HepG2 (cell line): ENCODE measurements at regions not wholly inside any gene's neighbourhood (a gene's known extent, or its start where the extent isn't known, plus 50 kb on each side); places are given as distances from the start of the nearest gene placed in this dataset.

ENCODE experiments used
- ATAC-seq: fragments of 200-7000 bp; cut with Tn5 transposase; 3 replicates; pipeline ENCODE4 v1.9.1; 2020; ENCODE audit warnings: mild to moderate bottlenecking, moderate library complexity
- BruUV-seq: library from RNA; stranded (reverse); fragments of 400-500 nt; replicated peaks from 2 replicates; lab custom pipeline; 2021; lab: Mats Ljungman, UMichigan
- CTCF ChIA-PET: fragments of 300-600 bp; formaldehyde crosslinking; extraction: SDS; loops from one replicate; lab custom pipeline; 2021; ENCODE audit warnings: low total read pairs, inconsistent platforms, low intra/inter-chr PET ratio; lab: Yijun Ruan, JAX
- POLR2A ChIA-PET: fragments of 350-600 bp; sonication (Branson Sonifier 250); formaldehyde crosslinking; loops from one replicate; lab custom pipeline; 2020; ENCODE audit warnings: antibody characterized with exemption, inconsistent platforms; lab: Yijun Ruan, JAX
- DNase-seq: peaks from one replicate; pipeline ENCODE4 v3.0.0-alpha.2; 2015; ENCODE audit warnings: low spot score
- FAIRE-seq: peaks from 3 replicates; lab custom pipeline; 2011; peaks lifted over from hg19 to GRCh38; lab: Jason Lieb, UNC
- H2AFZ ChIP-seq: one replicate; pipeline ENCODE4 v1.6.1; 2011; ENCODE audit warnings: low read length, inconsistent platforms
- H3K27ac ChIP-seq: fragments of 300-600 bp; 3 replicates; pipeline ENCODE4 v1.8.0; 2011; ENCODE audit warnings: mixed run types, mild to moderate bottlenecking, mixed read lengths, low read length, inconsistent platforms; ENCODE audit not compliant: insufficient read depth; ENCODE audit errors: extremely low read length
- H3K27me3 ChIP-seq, 2 experiments: fragments of 200-600 bp in 1 of 2; 2 replicates in 1 of 2; 3 replicates in 1 of 2; pipeline versions ENCODE4 v1.6.0 to v1.8.0; 2011; ENCODE audit warnings: low read length in 2 of 2, mild to moderate bottlenecking in 2 of 2, moderate library complexity in 2 of 2, inconsistent platforms in 1 of 2; ENCODE audit not compliant: insufficient read depth in 2 of 2, control insufficient read depth in 1 of 2
- H3K36me3 ChIP-seq, 2 experiments: fragments of 200-600 bp in 1 of 2; replicated peaks in 1 of 2; 2 replicates in 1 of 2; 3 replicates in 1 of 2; pipeline versions ENCODE4 v1.5.1 to v1.8.0; 2011; ENCODE audit warnings: low read length in 2 of 2, inconsistent platforms in 1 of 2; ENCODE audit not compliant: insufficient read depth in 2 of 2, control insufficient read depth in 1 of 2
- H3K4me1 ChIP-seq: 2 replicates; pipeline ENCODE4 v1.5.1; 2012; ENCODE audit warnings: low read length, inconsistent platforms; ENCODE audit not compliant: insufficient read depth
- H3K4me2 ChIP-seq: 2 replicates; pipeline ENCODE4 v1.6.0; 2011; ENCODE audit warnings: low read depth, low read length, inconsistent platforms
- H3K4me3 ChIP-seq, 3 experiments: fragments of 200-600 bp in 1 of 3; sonication (generic), shearing (Covaris generic) in 1 of 3; replicated peaks in 1 of 3; 2 replicates each; pipeline ENCODE4 v1.5.1; 2011 to 2016; ENCODE audit warnings: low read length in 3 of 3, inconsistent platforms in 2 of 3, low read depth in 2 of 3, mild to moderate bottlenecking in 2 of 3, control low read depth in 1 of 3, mixed read lengths in 1 of 3; ENCODE audit not compliant: insufficient read depth in 1 of 3
- H3K79me2 ChIP-seq: one replicate; pipeline ENCODE4 v1.6.1; 2011; ENCODE audit warnings: low read length, inconsistent platforms; ENCODE audit not compliant: insufficient read depth
- H3K9ac ChIP-seq: 2 replicates; pipeline ENCODE4 v1.6.0; 2011; ENCODE audit warnings: mild to moderate bottlenecking, low read depth, low read length, inconsistent platforms; ENCODE audit not compliant: insufficient read depth
- H3K9me3 ChIP-seq: 2 replicates; pipeline ENCODE4 v1.5.1; 2012; ENCODE audit warnings: mild to moderate bottlenecking, low read length
- H4K20me1 ChIP-seq: 2 replicates; pipeline ENCODE4 v1.6.0; 2011; ENCODE audit warnings: inconsistent platforms, mild to moderate bottlenecking, low read length, moderate library complexity; ENCODE audit not compliant: insufficient read depth
- DNMT1 ChIP-seq: sonication (generic); formaldehyde crosslinking; IDR thresholded peaks from 2 replicates; pipeline ENCODE4 v1.5.1; 2020; ENCODE audit warnings: mild to moderate bottlenecking, missing genetic modification reagents
- HHEX ChIP-seq: IDR thresholded peaks from 2 replicates; pipeline ENCODE4 v1.6.1; 2016; ENCODE audit warnings: control low read depth
- SYNCRIP ChIP-seq: fragments of 200-400 bp; formaldehyde crosslinking; IDR thresholded peaks from 2 replicates; pipeline ENCODE4 v1.6.1; 2018; ENCODE audit warnings: mild to moderate bottlenecking, low read depth, low read length; ENCODE audit not compliant: insufficient read depth
- TOPORS ChIP-seq: sonication (generic); formaldehyde crosslinking; IDR thresholded peaks from 2 replicates; pipeline ENCODE4 v1.8.0; 2023; ENCODE audit warnings: mild to moderate bottlenecking, missing genetic modification reagents
- YEATS4 ChIP-seq: sonication (generic); formaldehyde crosslinking; IDR thresholded peaks from 2 replicates; pipeline ENCODE4 v1.4.0; 2020; ENCODE audit warnings: missing genetic modification reagents, borderline replicate concordance
- ZNF768 ChIP-seq: sonication (generic); formaldehyde crosslinking; IDR thresholded peaks from 2 replicates; pipeline ENCODE4 v1.4.0; 2020; ENCODE audit warnings: missing genetic modification reagents
- WGBS: methylation state at CpG from one replicate; pipeline ENCODE4 v1.1.6; 2017; ENCODE audit warnings: low lambda C conversion rate; 5-methylcytosine and 5-hydroxymethylcytosine counted together
- in situ Hi-C: cut with HindIII; loops from 2 replicates; pipeline ENCODE4 v1.10.0; 2017; ENCODE audit warnings: low pct_unique_long_range_greater_than_20kb; ENCODE audit not compliant: extremely low pct_ligation_motif_present
- intact Hi-C: fragments of 100-400 bp; cut with micrococcal nuclease; formaldehyde crosslinking; loops from one replicate; pipeline ENCODE4 v1.10.0; 2022; ENCODE audit not compliant: unreplicated experiment
- TF ChIP-seq, protein P1 (sequence below): sonication (generic); formaldehyde crosslinking; IDR thresholded peaks from 2 replicates; pipeline ENCODE4 v1.4.0; 2020; ENCODE audit warnings: missing genetic modification reagents
- TF ChIP-seq, protein P2 (sequence below): IDR thresholded peaks from 2 replicates; pipeline ENCODE4 v1.6.1; 2016; ENCODE audit warnings: low read depth, borderline replicate concordance
- TF ChIP-seq, protein P3 (sequence below): sonication (generic); formaldehyde crosslinking; IDR thresholded peaks from 2 replicates; pipeline ENCODE4 v1.5.1; 2020; ENCODE audit warnings: mild to moderate bottlenecking, moderate library complexity, missing genetic modification reagents
- TF ChIP-seq, protein P4 (sequence below): sonication (generic); formaldehyde crosslinking; IDR thresholded peaks from 2 replicates; pipeline ENCODE4 v1.4.0; 2020; ENCODE audit warnings: mild to moderate bottlenecking, missing genetic modification reagents

- no peak for TF ChIP-seq DNMT1 (CRISPR knock-in tag)
- TF ChIP-seq HHEX (CRISPR knock-in tag): no peak
- TF ChIP-seq, protein P1, sequence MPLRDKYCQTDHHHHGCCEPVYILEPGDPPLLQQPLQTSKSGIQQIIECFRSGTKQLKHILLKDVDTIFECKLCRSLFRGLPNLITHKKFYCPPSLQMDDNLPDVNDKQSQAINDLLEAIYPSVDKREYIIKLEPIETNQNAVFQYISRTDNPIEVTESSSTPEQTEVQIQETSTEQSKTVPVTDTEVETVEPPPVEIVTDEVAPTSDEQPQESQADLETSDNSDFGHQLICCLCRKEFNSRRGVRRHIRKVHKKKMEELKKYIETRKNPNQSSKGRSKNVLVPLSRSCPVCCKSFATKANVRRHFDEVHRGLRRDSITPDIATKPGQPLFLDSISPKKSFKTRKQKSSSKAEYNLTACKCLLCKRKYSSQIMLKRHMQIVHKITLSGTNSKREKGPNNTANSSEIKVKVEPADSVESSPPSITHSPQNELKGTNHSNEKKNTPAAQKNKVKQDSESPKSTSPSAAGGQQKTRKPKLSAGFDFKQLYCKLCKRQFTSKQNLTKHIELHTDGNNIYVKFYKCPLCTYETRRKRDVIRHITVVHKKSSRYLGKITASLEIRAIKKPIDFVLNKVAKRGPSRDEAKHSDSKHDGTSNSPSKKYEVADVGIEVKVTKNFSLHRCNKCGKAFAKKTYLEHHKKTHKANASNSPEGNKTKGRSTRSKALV (CRISPR knock-in tag): no peak
Measured at GRCh38 chr12:42741771-42742510, 152.4 kb upstream of the PRICKLE1 start (continued).

DNA sequence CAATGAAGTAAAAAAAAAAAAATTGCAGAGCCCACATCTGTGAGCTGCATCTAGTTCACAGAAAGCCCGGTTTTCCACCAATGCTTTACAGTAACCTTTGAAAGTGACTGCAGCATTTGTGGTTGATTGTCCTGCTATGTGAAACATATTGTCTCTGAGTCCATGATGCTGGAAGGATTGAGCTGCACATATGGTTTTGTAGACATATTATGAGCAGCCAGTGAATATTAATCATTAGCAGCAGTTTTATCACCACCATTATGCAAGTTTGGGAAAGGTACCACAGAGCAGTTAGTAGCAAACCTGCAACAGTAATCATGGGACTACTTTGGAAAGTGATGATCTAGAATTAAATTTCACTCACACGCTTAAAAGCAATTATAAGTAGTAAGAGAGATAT lies 151.5 kb upstream of the PRICKLE1 start:
- TF ChIP-seq YEATS4 (CRISPR knock-in tag) (no peak), ZNF768 (no peak), SYNCRIP (no peak), TOPORS (CRISPR knock-in tag) (no peak)
- TF ChIP-seq, protein P2, sequence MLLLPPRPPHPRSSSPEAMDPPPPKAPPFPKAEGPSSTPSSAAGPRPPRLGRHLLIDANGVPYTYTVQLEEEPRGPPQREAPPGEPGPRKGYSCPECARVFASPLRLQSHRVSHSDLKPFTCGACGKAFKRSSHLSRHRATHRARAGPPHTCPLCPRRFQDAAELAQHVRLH (CRISPR knock-in tag): no peak
- TF ChIP-seq, protein P3, sequence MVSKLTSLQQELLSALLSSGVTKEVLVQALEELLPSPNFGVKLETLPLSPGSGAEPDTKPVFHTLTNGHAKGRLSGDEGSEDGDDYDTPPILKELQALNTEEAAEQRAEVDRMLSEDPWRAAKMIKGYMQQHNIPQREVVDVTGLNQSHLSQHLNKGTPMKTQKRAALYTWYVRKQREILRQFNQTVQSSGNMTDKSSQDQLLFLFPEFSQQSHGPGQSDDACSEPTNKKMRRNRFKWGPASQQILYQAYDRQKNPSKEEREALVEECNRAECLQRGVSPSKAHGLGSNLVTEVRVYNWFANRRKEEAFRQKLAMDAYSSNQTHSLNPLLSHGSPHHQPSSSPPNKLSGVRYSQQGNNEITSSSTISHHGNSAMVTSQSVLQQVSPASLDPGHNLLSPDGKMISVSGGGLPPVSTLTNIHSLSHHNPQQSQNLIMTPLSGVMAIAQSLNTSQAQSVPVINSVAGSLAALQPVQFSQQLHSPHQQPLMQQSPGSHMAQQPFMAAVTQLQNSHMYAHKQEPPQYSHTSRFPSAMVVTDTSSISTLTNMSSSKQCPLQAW (CRISPR knock-in tag): no peak
- TF ChIP-seq, protein P4, sequence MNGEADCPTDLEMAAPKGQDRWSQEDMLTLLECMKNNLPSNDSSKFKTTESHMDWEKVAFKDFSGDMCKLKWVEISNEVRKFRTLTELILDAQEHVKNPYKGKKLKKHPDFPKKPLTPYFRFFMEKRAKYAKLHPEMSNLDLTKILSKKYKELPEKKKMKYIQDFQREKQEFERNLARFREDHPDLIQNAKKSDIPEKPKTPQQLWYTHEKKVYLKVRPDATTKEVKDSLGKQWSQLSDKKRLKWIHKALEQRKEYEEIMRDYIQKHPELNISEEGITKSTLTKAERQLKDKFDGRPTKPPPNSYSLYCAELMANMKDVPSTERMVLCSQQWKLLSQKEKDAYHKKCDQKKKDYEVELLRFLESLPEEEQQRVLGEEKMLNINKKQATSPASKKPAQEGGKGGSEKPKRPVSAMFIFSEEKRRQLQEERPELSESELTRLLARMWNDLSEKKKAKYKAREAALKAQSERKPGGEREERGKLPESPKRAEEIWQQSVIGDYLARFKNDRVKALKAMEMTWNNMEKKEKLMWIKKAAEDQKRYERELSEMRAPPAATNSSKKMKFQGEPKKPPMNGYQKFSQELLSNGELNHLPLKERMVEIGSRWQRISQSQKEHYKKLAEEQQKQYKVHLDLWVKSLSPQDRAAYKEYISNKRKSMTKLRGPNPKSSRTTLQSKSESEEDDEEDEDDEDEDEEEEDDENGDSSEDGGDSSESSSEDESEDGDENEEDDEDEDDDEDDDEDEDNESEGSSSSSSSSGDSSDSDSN: no peak
- no peaks in the 10 kb centered on the region for H3K4me1 ChIP-seq
- H2AFZ ChIP-seq: no peak overlapping the region
- no TSS peak for BruUV-seq
- no peak for ATAC-seq
- WGBS: 2% methylated on average over 2 of the region's 2 CpGs
- intact Hi-C loops: no loop called here
- POLR2A ChIA-PET: no interaction called here
- no peaks in the 10 kb centered on the region for H3K79me2 ChIP-seq
- no peak overlapping the region for H3K27ac ChIP-seq
- peaks cover 14% of the 10 kb centered on the region for H3K9me3 ChIP-seq
- CTCF ChIA-PET: no interaction called here
- DNase-seq: no peak
- in situ Hi-C loops: no loop called here
- H3K27me3 ChIP-seq: peaks cover 0 to 2% of the 10 kb centered on the region in 2 experiments; a peak in 1 of 5 replicates
- H3K4me2 ChIP-seq: no peak overlapping the region
- no peak for FAIRE-seq
- H4K20me1 ChIP-seq: no peaks in the 10 kb centered on the region
- H3K36me3 ChIP-seq: no peaks in the 10 kb centered on the region
- H3K4me3 ChIP-seq: no peak overlapping the region
- H3K9ac ChIP-seq: no peak overlapping the region
